ENCODE measurements at regions not wholly inside any gene's neighbourhood (a gene's known extent, or its start where the extent isn't known, plus 50 kb on each side); places are given as distances from the start of the nearest gene placed in this dataset.

DNA sequence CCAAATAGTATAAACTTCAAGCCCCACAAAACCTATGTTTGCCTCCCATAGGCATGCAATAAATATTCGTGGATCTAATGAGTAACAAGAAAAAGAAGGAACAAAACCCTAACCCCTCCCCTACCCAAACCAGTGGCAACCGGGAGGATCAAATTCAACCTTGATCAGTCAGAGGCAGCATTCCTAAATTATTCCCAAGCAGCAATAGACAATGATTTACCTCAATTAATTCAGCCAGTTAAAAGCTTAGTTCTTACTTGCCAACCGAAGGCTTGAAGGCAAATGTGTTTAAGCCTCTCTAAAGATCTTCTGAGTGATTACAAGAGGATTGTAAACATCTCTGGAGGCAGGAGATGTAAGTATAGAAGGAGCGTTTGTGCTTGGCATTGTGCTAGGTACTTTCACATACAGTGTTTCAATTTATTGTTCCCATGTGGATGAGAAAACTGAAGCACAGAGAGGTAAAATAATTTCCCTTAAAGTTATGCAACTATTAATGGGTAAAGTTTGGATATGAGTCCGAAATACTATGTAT is 197.7 kb downstream of the MTX2 start:
- no peaks in the 10 kb centered on the region for H3K27me3 Mint-ChIP-seq (ENCODE audit: low read depth)
- ATAC-seq (no peak), DNase-seq (ENCODE audit: low spot score) (no peak)
- no peaks in the 10 kb centered on the region for H3K36me3 Mint-ChIP-seq
- CTCF ChIA-PET: interaction anchor here (1.0 kb wide), 1 partner anchor 12 kb away, joined by 4 read pairs; no protein-coding TSS in a partner anchor
- H3K4me3 Mint-ChIP-seq: no peak overlapping the region
- no peaks in the 10 kb centered on the region for H3K9me3 Mint-ChIP-seq
- POLR2A ChIA-PET: no interaction called here
- peaks cover 10% of the 10 kb centered on the region for H3K4me1 Mint-ChIP-seq
- no peak for TF ChIP-seq GRHL2 (CRISPR knock-in tag; IDR thresholded peaks at IDR 0.05; ENCODE audit: insufficient replicate concordance, severe bottlenecking)
- TF ChIP-seq, protein P1, sequence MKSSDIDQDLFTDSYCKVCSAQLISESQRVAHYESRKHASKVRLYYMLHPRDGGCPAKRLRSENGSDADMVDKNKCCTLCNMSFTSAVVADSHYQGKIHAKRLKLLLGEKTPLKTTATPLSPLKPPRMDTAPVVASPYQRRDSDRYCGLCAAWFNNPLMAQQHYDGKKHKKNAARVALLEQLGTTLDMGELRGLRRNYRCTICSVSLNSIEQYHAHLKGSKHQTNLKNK (CRISPR knock-in tag; IDR thresholded peaks at IDR 0.05): no peak
- no peak overlapping the region for H3K27ac Mint-ChIP-seq

DNA sequence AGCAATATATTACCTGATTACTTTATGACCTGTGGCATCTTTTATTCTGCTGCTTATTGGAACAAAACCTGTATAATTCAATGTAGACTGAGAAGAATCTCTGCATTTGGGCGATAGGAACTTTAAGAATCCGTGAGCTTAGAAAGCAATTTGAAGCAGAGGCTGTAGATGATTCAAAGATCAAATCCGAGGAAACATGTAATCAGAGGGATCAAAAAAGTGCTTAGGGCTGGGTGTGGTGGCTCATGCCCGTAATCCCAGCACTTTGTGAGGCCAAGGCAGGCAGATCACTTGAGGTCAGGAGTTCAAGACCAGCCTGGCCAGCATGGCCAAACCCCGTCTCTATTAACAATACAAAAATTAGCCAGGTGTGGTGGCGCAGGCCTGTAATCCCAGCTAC is 198.4 kb downstream of the MTX2 start:
- H3K36me3 Mint-ChIP-seq: no peaks in the 10 kb centered on the region
- DNase-seq (ENCODE audit: low spot score) (no peak), ATAC-seq (no peak)
- ChIA-PET CTCF (interaction anchor here (1.0 kb wide), 1 partner anchor 13 kb away, joined by 4 read pairs; no protein-coding TSS in a partner anchor), POLR2A (no interaction called here)
- H3K4me3 Mint-ChIP-seq: no peak overlapping the region
- peaks cover 5% of the 10 kb centered on the region; the same call in 1 of the 2 replicates for H3K4me1 Mint-ChIP-seq
- no peaks in the 10 kb centered on the region for H3K9me3 Mint-ChIP-seq
- no peak overlapping the region for H3K27ac Mint-ChIP-seq
- no peaks in the 10 kb centered on the region for H3K27me3 Mint-ChIP-seq (ENCODE audit: low read depth)
- TF ChIP-seq ESRRA (CRISPR knock-in tag; IDR thresholded peaks at IDR 0.05; ENCODE audit: borderline replicate concordance) (no peak), ZNF317 (CRISPR knock-in tag; IDR thresholded peaks at IDR 0.05; ENCODE audit: borderline replicate concordance, low read depth) (no peak), CBFB (CRISPR knock-in tag; IDR thresholded peaks at IDR 0.05; ENCODE audit: low read depth) (no peak), ZNF232 (CRISPR knock-in tag; IDR thresholded peaks at IDR 0.05) (no peak), HMGA2 (CRISPR knock-in tag; IDR thresholded peaks at IDR 0.05) (no peak)
- TF ChIP-seq, protein P2, sequence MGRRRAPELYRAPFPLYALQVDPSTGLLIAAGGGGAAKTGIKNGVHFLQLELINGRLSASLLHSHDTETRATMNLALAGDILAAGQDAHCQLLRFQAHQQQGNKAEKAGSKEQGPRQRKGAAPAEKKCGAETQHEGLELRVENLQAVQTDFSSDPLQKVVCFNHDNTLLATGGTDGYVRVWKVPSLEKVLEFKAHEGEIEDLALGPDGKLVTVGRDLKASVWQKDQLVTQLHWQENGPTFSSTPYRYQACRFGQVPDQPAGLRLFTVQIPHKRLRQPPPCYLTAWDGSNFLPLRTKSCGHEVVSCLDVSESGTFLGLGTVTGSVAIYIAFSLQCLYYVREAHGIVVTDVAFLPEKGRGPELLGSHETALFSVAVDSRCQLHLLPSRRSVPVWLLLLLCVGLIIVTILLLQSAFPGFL (CRISPR knock-in tag; IDR thresholded peaks at IDR 0.05; ENCODE audit: borderline replicate concordance): no peak
- TF ChIP-seq, protein P3, sequence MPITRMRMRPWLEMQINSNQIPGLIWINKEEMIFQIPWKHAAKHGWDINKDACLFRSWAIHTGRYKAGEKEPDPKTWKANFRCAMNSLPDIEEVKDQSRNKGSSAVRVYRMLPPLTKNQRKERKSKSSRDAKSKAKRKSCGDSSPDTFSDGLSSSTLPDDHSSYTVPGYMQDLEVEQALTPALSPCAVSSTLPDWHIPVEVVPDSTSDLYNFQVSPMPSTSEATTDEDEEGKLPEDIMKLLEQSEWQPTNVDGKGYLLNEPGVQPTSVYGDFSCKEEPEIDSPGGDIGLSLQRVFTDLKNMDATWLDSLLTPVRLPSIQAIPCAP (CRISPR knock-in tag; IDR thresholded peaks at IDR 0.05): no peak

DNA sequence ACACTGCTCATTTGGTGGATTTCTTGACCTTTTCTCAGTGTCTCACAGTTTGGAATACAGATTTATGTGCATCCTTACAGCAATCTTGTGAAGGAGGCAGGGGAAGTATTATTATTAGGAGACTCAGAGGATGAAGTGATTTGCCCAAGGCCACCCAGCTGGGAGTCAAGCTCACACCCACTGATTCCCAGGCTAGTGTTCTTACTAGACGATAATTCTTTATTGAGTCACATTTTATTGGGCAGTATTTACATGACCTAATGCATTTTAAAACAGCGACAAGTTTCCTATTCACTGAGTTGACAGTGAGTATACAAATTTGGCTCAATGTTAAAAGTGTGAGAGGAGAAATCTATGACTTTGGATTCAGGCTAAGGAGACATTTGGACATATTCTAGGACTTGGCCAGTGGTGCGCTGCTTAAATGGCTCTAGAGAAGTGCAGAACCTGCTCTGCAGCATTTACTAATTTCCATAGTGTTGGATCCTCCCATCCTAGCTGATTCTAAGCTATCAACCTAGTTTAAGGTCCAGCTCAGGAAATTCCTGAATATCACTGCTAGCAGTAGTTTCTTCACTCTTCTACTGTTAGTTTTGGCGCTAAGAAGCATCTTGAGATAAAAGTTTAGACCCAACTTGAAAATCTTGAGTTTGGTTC is 199.3 kb downstream of the MTX2 start:
- TF ChIP-seq FOXJ3 (CRISPR knock-in tag; IDR thresholded peaks at IDR 0.05; ENCODE audit: borderline replicate concordance): no peak
- TF ChIP-seq, protein P4, sequence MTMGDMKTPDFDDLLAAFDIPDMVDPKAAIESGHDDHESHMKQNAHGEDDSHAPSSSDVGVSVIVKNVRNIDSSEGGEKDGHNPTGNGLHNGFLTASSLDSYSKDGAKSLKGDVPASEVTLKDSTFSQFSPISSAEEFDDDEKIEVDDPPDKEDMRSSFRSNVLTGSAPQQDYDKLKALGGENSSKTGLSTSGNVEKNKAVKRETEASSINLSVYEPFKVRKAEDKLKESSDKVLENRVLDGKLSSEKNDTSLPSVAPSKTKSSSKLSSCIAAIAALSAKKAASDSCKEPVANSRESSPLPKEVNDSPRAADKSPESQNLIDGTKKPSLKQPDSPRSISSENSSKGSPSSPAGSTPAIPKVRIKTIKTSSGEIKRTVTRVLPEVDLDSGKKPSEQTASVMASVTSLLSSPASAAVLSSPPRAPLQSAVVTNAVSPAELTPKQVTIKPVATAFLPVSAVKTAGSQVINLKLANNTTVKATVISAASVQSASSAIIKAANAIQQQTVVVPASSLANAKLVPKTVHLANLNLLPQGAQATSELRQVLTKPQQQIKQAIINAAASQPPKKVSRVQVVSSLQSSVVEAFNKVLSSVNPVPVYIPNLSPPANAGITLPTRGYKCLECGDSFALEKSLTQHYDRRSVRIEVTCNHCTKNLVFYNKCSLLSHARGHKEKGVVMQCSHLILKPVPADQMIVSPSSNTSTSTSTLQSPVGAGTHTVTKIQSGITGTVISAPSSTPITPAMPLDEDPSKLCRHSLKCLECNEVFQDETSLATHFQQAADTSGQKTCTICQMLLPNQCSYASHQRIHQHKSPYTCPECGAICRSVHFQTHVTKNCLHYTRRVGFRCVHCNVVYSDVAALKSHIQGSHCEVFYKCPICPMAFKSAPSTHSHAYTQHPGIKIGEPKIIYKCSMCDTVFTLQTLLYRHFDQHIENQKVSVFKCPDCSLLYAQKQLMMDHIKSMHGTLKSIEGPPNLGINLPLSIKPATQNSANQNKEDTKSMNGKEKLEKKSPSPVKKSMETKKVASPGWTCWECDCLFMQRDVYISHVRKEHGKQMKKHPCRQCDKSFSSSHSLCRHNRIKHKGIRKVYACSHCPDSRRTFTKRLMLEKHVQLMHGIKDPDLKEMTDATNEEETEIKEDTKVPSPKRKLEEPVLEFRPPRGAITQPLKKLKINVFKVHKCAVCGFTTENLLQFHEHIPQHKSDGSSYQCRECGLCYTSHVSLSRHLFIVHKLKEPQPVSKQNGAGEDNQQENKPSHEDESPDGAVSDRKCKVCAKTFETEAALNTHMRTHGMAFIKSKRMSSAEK (CRISPR knock-in tag; IDR thresholded peaks at IDR 0.05; ENCODE audit: borderline replicate concordance): no peak
- no peak for TF ChIP-seq ATF1 (CRISPR knock-in tag; IDR thresholded peaks at IDR 0.05)
- no peak for TF ChIP-seq MYBL2 (CRISPR knock-in tag; IDR thresholded peaks at IDR 0.05)
- no peak for TF ChIP-seq NFATC4 (CRISPR knock-in tag; IDR thresholded peaks at IDR 0.05)
- TF ChIP-seq CBFB (CRISPR knock-in tag; IDR thresholded peaks at IDR 0.05; ENCODE audit: low read depth): no peak
- no peak for TF ChIP-seq ZNF423 (CRISPR knock-in tag; IDR thresholded peaks at IDR 0.05)
- TF ChIP-seq PRRX2 (CRISPR knock-in tag; IDR thresholded peaks at IDR 0.05): no peak
- no peak for TF ChIP-seq SOX15 (CRISPR knock-in tag; IDR thresholded peaks at IDR 0.05)
- Mint-ChIP-seq H3K4me1 (peaks cover 5% of the 10 kb centered on the region; the same call in 1 of the 2 replicates), H3K27me3 (ENCODE audit: low read depth) (no peaks in the 10 kb centered on the region), H3K4me3 (no peak overlapping the region), H3K9me3 (no peaks in the 10 kb centered on the region), H3K27ac (no peak overlapping the region), H3K36me3 (no peaks in the 10 kb centered on the region)
- POLR2A ChIA-PET: no interaction called here
- DNase-seq (ENCODE audit: low spot score): no peak
- CTCF ChIA-PET: no interaction called here
- ATAC-seq: no peak

All from WTC11 (cell line).